GM06990 (cell line): ENCODE measurements at regions not wholly inside any gene's neighbourhood (a gene's known extent, or its start where the extent isn't known, plus 50 kb on each side); places are given as distances from the start of the nearest gene placed in this dataset.

Experiments used
- DNase-seq: peaks from one replicate; pipeline ENCODE4 v3.0.0-alpha.2; 2011; ENCODE audit not compliant: insufficient read length; ENCODE audit errors: extremely low read depth
- H3K27me3 ChIP-seq: replicated peaks from 2 replicates; pipeline ENCODE4 v1.6.0; 2011; ENCODE audit warnings: low read length; ENCODE audit not compliant: control insufficient read depth, insufficient read depth
- H3K36me3 ChIP-seq: 2 replicates; pipeline ENCODE4 v1.5.1; 2011; ENCODE audit warnings: low read length; ENCODE audit not compliant: control insufficient read depth, insufficient read depth
- H3K4me3 ChIP-seq: replicated peaks from 2 replicates; pipeline ENCODE4 v1.5.1; 2011; ENCODE audit warnings: low read depth, mild to moderate bottlenecking, control low read depth, low read length
- TF ChIP-seq, protein P1 (sequence below): IDR thresholded peaks from 2 replicates; pipeline ENCODE4 v1.5.1; 2011; ENCODE audit warnings: low read length, control low read depth, mild to moderate bottlenecking, inconsistent platforms; ENCODE audit not compliant: insufficient read depth, poor library complexity, severe bottlenecking

DNA sequence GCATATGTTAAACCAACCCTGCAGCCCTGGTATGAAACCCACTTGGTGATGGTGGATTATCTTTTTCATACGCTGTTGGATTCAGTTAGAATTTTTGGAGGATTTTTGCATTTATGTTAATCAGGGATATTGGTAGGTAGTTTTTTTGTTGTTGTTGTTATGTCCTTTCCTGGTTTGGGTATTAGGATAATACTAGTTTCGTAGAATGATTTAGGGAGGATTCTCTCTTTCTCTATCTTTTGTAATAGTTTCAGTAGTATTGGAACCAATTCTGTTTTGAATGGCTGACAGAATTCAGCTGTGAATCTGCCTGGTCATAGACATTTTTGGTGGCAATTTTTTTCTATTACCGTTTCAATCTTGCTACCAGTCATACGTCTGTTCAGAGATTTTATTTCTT, 305.4 kb downstream of the IDS start:
- DNase-seq: no peak
- Histone ChIP-seq H3K27me3 (no peaks in the 10 kb centered on the region), H3K4me3 (peak overlapping the region; percentile 20), H3K36me3 (no peaks in the 10 kb centered on the region)
- TF ChIP-seq, protein P1, sequence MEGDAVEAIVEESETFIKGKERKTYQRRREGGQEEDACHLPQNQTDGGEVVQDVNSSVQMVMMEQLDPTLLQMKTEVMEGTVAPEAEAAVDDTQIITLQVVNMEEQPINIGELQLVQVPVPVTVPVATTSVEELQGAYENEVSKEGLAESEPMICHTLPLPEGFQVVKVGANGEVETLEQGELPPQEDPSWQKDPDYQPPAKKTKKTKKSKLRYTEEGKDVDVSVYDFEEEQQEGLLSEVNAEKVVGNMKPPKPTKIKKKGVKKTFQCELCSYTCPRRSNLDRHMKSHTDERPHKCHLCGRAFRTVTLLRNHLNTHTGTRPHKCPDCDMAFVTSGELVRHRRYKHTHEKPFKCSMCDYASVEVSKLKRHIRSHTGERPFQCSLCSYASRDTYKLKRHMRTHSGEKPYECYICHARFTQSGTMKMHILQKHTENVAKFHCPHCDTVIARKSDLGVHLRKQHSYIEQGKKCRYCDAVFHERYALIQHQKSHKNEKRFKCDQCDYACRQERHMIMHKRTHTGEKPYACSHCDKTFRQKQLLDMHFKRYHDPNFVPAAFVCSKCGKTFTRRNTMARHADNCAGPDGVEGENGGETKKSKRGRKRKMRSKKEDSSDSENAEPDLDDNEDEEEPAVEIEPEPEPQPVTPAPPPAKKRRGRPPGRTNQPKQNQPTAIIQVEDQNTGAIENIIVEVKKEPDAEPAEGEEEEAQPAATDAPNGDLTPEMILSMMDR: no peak

GRCh38 chrX:149198980-149199732, 305.9 kb downstream of the IDS start:
- Histone ChIP-seq H3K36me3 (no peaks in the 10 kb centered on the region), H3K4me3 (peak overlapping the region; percentile 20; the same call in 1 of the 2 replicates), H3K27me3 (no peaks in the 10 kb centered on the region)
- TF ChIP-seq, protein P1: no peak
- DNase-seq: peak; percentile 32

- Histone ChIP-seq H3K4me3 (no peak overlapping the region), H3K27me3 (no peaks in the 10 kb centered on the region), H3K36me3 (no peaks in the 10 kb centered on the region)
- TF ChIP-seq, protein P1: no peak
- DNase-seq: no peak
These were observed 320.0 kb downstream of the IDS start for GRCh38 chrX:149185087-149185486.

GRCh38 chrX:149161435-149162088, 343.5 kb downstream of the IDS start:
- no peak for DNase-seq
- Histone ChIP-seq H3K27me3 (no peaks in the 10 kb centered on the region), H3K4me3 (no peak overlapping the region), H3K36me3 (no peaks in the 10 kb centered on the region)
- TF ChIP-seq, protein P1: no peak

DNA sequence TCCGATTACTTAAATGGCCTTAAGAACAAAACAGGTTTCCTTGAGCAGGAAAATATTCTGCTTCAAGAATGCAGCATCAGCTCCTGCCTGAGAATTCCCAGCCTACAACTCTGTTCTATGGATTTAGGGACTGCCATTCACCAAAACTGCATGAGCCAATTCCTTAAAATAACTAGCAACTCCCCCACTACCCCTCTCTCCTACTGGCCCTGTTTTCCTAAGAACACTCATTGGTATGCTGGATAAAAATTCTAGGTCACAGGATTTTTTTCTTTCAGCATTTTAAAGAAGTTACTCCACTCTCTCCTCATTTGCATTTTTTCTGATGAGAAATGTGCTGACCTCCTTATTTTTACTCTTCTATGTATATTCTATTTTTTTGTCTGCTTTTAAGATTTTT, 347.1 kb downstream of the IDS start:
- Histone ChIP-seq H3K27me3 (no peaks in the 10 kb centered on the region), H3K36me3 (no peaks in the 10 kb centered on the region), H3K4me3 (no peak overlapping the region)
- TF ChIP-seq, protein P1: no peak
- DNase-seq: no peak
